WTC11 (cell line): ENCODE measurements at regions not wholly inside any gene's neighbourhood (a gene's known extent, or its start where the extent isn't known, plus 50 kb on each side); places are given as distances from the start of the nearest gene placed in this dataset.

ENCODE experiments used
- AFF4 ChIP-seq: sonication (generic); formaldehyde crosslinking; IDR thresholded peaks from 2 replicates; pipeline ENCODE4 v1.8.1; 2023; ENCODE audit warnings: mild to moderate bottlenecking, missing genetic modification reagents, borderline replicate concordance
- SP1 ChIP-seq: sonication (generic); formaldehyde crosslinking; conservative IDR thresholded peaks from 2 replicates; pipeline ENCODE4 v1.8.1; 2022; ENCODE audit warnings: missing genetic modification reagents
- ZNF512 ChIP-seq: sonication (generic); formaldehyde crosslinking; IDR thresholded peaks from 2 replicates; pipeline ENCODE4 v1.8.1; 2022; ENCODE audit warnings: missing genetic modification reagents, borderline replicate concordance
- TF ChIP-seq, protein P1 (sequence below): fragments of 200-600 bp; IDR thresholded peaks from 2 replicates; pipeline ENCODE4 v1.8.0; 2022; ENCODE audit warnings: antibody characterized with exemption

DNA sequence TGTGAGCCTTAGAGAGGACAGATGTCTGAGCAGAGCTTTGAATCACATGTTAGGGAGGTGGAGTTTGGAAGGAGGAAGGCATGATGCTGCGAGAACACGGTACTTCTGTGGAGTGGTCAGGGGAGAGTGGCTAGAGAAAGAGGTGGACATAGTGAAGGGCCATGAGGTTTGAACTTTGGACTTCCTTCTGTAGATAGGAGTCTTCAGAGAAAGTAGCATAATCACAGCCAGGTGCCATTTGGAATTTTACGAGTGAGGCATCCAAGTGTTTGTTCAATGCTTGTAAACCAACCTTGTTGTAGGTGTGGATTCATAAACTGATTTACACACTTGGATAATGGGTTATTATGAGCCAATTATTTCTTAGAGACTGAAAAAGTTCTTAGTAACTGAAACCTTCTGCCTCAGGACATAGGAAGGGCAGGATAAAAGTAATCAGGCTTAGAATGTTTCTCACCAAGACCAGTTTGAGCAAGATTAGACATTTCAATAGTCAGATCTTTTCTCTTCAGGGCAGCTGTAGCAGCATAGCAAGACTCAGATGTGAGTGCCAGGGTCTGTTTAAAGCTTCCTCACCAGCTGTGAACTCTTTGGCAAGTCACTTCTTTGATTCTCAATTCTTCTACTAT, 83.5 kb upstream of the HMCN1 start:
- TF ChIP-seq, protein P1, sequence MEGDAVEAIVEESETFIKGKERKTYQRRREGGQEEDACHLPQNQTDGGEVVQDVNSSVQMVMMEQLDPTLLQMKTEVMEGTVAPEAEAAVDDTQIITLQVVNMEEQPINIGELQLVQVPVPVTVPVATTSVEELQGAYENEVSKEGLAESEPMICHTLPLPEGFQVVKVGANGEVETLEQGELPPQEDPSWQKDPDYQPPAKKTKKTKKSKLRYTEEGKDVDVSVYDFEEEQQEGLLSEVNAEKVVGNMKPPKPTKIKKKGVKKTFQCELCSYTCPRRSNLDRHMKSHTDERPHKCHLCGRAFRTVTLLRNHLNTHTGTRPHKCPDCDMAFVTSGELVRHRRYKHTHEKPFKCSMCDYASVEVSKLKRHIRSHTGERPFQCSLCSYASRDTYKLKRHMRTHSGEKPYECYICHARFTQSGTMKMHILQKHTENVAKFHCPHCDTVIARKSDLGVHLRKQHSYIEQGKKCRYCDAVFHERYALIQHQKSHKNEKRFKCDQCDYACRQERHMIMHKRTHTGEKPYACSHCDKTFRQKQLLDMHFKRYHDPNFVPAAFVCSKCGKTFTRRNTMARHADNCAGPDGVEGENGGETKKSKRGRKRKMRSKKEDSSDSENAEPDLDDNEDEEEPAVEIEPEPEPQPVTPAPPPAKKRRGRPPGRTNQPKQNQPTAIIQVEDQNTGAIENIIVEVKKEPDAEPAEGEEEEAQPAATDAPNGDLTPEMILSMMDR, result no peak
- TF ChIP-seq ZNF512 (CRISPR knock-in tag) (no peak), AFF4 (CRISPR knock-in tag) (no peak), SP1 (CRISPR knock-in tag) (no peak)
